Pancreas (tissue), 10 donors: ENCODE measurements at regions not wholly inside any gene's neighbourhood (a gene's known extent, or its start where the extent isn't known, plus 50 kb on each side); places are given as distances from the start of the nearest gene placed in this dataset.

ENCODE experiments used
- ATAC-seq, 4 donors: fragments of 200-7000 bp; cut with Tn5 transposase; one replicate each; pipeline versions ENCODE4 v1.8.0 to v1.9.1; 2020; ENCODE audit warnings: mild to moderate bottlenecking in 4 of 4, moderate library complexity in 4 of 4
- DNase-seq, 6 donors: peaks; one replicate each; pipeline ENCODE4 v3.0.0-alpha.2; 2020
- FAIRE-seq: peaks from 2 replicates; lab custom pipeline; 2012; peaks lifted over from hg19 to GRCh38; lab: Jason Lieb, UNC
- H3K27ac ChIP-seq, 4 donors: fragments of 200-600 bp; sonication (generic); 1 replicate in 3 of 4; 2 replicates in 1 of 4; pipeline versions ENCODE4 v1.5.0 to v1.8.0; 2020
- H3K27me3 ChIP-seq, 4 donors: fragments of 200-600 bp; one replicate each; pipeline ENCODE4 v1.8.0; 2021
- H3K36me3 ChIP-seq, 3 donors: fragments of 200-600 bp; sonication (generic) in 1 of 3; one replicate each; pipeline versions ENCODE4 v1.5.0 to v1.8.0; 2020 to 2021
- H3K4me1 ChIP-seq, 3 donors: fragments of 200-600 bp; one replicate each; pipeline ENCODE4 v1.8.0; 2021
- H3K4me3 ChIP-seq, 4 donors: fragments of 200-600 bp; sonication (generic) in 2 of 4; one replicate each; pipeline versions ENCODE4 v1.5.0 to v1.8.0; 2020 to 2021
- H3K9me3 ChIP-seq, 4 donors: fragments of 200-600 bp; one replicate each; pipeline ENCODE4 v1.8.0; 2021
- WGBS, 2 donors: extraction: QIAGEN DNeasy Blood & Tissue Kit; methylation state at CpG; one replicate each; pipeline ENCODE4 v1.1.7; 2013; 5-methylcytosine and 5-hydroxymethylcytosine counted together
- intact Hi-C, 3 donors: fragments of 100-400 bp; cut with DNase I; formaldehyde crosslinking; loops; one replicate each; pipeline versions ENCODE4 v1.11.1 to v1.14.2; 2022
- TF ChIP-seq, protein P1 (sequence below), 4 donors: fragments of 200-600 bp; sonication (generic) in 3 of 4; IDR thresholded peaks; one replicate each; pipeline versions ENCODE4 v1.5.0 to v1.8.0; 2021; ENCODE audit warnings: antibody characterized with exemption in 4 of 4
- donor health status: healthy with polysubstance abuse.
- donor health status: DM: no; HTN: no; CAD: no; lungs with moderate emphysema.
- donor health status: DM: no; HTN: no; CAD: no.
- donor health status: control.
- donor health status: control.
- donor health status: Bipolar disorder and iron deficiency.
- donor health status: DM: yes; HTN: yes; CAD: no.
- donor health status: DM: no; HTN: no; CAD: no.
- donor health status: DM: no; HTN: no; CAD: no.
- donor health status: DM: yes; HTN: yes; CAD: no.

DNA sequence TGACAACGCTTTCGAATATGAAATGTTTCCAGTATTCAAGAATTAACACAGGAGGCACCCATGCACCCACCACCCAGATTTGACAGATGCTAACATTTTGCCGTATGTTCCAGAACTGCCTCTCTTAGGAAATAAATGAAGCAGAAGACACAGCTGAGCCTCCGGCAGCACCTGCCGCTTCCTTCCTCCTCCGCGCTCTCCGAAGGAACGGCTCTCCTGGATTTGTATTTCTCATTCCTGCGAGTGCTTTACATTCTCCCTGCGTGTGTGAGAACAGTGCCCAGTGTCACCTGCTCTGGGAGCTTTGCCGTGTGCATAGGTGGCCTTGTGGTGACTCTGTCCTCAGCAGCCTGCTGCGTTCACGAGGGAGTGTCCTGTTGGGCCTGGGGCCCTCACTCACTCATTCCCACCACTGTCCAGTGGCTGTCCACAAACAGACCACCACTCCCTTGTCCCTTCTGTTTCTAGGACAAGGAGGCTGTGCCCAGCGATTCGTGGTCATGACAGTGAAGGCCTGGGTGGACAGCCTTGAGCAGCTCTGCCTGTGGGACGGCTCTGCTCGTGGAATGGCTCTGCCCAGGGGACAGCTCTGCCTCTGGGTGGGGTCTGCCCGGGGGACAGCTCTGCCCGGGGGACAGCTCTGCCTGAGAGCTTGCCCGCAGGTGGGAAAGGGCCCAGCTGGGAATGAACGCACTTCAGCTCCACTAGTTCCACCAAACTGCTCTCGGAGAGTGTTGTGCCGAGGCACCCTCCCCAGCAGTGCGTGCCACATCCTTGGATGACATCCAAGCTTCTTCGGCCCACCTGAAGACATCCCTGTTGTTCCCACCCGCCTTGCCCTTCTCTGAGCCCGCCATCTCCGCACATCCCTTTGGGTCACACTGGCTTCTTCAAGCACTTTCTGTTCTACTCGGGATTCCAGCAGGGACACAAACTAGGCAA, 170.5 kb upstream of the PPP1R26 start:
- DNase-seq (peak in 2 of 6 donors; percentile 14 to 54), FAIRE-seq (no peak), ATAC-seq (peak in 2 of 4 donors; percentile 80 to 95)
- Histone ChIP-seq H3K27ac (no peak overlapping the region), H3K9me3 (no peaks in the 10 kb centered on the region), H3K27me3 (no peaks in the 10 kb centered on the region), H3K36me3 (no peaks in the 10 kb centered on the region), H3K4me3 (no peak overlapping the region), H3K4me1 (no peaks in the 10 kb centered on the region)
- 53 to 59% methylated on average over 30 of the region's 30 CpGs for WGBS, 2 donors
- intact Hi-C loops: no loop called here
- TF ChIP-seq, protein P1, sequence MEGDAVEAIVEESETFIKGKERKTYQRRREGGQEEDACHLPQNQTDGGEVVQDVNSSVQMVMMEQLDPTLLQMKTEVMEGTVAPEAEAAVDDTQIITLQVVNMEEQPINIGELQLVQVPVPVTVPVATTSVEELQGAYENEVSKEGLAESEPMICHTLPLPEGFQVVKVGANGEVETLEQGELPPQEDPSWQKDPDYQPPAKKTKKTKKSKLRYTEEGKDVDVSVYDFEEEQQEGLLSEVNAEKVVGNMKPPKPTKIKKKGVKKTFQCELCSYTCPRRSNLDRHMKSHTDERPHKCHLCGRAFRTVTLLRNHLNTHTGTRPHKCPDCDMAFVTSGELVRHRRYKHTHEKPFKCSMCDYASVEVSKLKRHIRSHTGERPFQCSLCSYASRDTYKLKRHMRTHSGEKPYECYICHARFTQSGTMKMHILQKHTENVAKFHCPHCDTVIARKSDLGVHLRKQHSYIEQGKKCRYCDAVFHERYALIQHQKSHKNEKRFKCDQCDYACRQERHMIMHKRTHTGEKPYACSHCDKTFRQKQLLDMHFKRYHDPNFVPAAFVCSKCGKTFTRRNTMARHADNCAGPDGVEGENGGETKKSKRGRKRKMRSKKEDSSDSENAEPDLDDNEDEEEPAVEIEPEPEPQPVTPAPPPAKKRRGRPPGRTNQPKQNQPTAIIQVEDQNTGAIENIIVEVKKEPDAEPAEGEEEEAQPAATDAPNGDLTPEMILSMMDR (IDR thresholded peaks at IDR 0.05): no peak

DNA sequence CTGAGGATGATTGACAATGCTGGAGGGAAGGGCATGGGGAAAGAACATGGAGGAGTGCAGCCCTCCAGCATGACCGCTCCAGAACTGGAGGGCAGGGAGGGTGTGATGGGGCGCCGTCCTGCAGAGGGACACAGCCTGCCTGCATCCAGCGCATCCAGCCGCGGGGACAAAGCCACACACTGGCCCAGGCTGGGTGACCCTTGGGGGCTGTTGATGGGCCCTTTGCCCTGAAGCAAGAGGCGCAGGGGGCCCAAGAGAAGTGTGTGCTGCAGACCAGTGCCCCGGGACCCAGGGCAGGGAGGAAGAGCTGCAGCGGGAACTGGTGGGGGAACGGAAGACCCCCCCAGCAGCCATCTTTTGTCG, 169.8 kb upstream of the PPP1R26 start:
- TF ChIP-seq, protein P1 (IDR thresholded peaks at IDR 0.05): no peak
- ATAC-seq: no peak
- H3K27ac ChIP-seq: no peak overlapping the region
- no peaks in the 10 kb centered on the region for H3K36me3 ChIP-seq
- 91 to 92% methylated on average over 11 of the region's 11 CpGs for WGBS, 2 donors
- no peaks in the 10 kb centered on the region for H3K9me3 ChIP-seq
- DNase-seq: no peak
- intact Hi-C loops: no loop called here
- H3K27me3 ChIP-seq: no peaks in the 10 kb centered on the region
- H3K4me1 ChIP-seq: no peaks in the 10 kb centered on the region
- FAIRE-seq: no peak
- H3K4me3 ChIP-seq: no peak overlapping the region

DNA sequence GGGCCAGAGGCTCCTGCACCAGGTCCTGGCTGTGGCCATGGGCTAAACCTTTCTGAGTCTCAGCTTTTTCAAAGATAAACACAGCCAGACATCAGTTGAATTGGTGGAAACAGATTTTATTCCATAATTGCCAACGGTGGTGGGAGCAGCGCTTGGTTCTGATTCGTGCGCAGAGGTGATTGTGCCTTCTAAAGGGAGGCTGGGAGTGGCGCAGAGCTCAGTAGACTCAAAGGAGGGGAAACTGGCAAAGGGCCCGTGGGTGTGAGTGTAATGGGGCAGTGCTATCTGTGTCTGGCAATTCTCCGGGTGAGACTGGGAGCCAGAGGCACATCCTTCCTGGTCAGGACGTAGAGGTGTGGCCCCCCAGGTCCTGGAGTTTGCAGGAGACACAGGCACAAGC, 169.4 kb upstream of the PPP1R26 start:
- 71 to 82% methylated on average over 8 of the region's 8 CpGs for WGBS, 2 donors
- DNase-seq: no peak

DNA sequence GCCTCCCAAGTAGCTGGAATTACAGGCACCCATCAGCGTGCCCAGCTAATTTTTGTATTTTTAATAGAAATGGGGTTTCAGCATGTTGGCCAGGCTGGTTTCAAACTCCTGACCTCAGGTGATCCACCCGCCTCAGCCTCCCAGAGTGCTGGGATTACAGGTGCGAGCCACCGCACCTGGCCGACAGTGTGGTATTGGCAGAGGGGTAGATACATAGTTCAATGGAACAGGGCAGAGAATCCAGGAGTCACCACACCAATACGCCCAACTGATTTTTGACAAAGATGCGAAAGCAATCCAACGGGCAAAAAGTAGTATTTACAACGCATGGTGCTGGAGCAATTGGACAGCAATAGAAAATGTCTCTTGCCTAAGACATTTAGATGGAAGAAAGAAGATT, 164.0 kb upstream of the PPP1R26 start:
- no peaks in the 10 kb centered on the region for H3K4me1 ChIP-seq
- 92 to 95% methylated on average over 9 of the region's 9 CpGs for WGBS, 2 donors
- H3K9me3 ChIP-seq: no peaks in the 10 kb centered on the region
- no peaks in the 10 kb centered on the region for H3K27me3 ChIP-seq
- no peak overlapping the region for H3K4me3 ChIP-seq
- DNase-seq (peak in 1 of 6 donors; percentile 3), ATAC-seq (no peak), FAIRE-seq (no peak)
- intact Hi-C loops: no loop called here
- no peaks in the 10 kb centered on the region for H3K36me3 ChIP-seq
- TF ChIP-seq, protein P1 (IDR thresholded peaks at IDR 0.05): no peak
- H3K27ac ChIP-seq: no peak overlapping the region

More for the DNA sequence above, 169.4 kb upstream of the PPP1R26 start:
- Histone ChIP-seq H3K27ac (no peak overlapping the region), H3K27me3 (no peaks in the 10 kb centered on the region), H3K9me3 (no peaks in the 10 kb centered on the region), H3K4me3 (no peak overlapping the region), H3K4me1 (no peaks in the 10 kb centered on the region), H3K36me3 (no peaks in the 10 kb centered on the region)
- ATAC-seq (no peak), FAIRE-seq (no peak)
- TF ChIP-seq, protein P1 (IDR thresholded peaks at IDR 0.05): no peak
- intact Hi-C loops: no loop called here

- FAIRE-seq (no peak), DNase-seq (no peak)
Measured at GRCh38 chr9:135320331-135320730, 159.3 kb upstream of the PPP1R26 start.

More at GRCh38 chr9:135320331-135320730, 159.3 kb upstream of the PPP1R26 start:
- no peaks in the 10 kb centered on the region for H3K36me3 ChIP-seq
- no peak overlapping the region for H3K4me3 ChIP-seq
- H3K9me3 ChIP-seq: no peaks in the 10 kb centered on the region
- no peak for ATAC-seq
- H3K27me3 ChIP-seq: no peaks in the 10 kb centered on the region
- 91% methylated on average over 6 of the region's 6 CpGs for WGBS, 2 donors
- TF ChIP-seq, protein P1 (IDR thresholded peaks at IDR 0.05): no peak
- H3K4me1 ChIP-seq: no peaks in the 10 kb centered on the region
- intact Hi-C loops: no loop called here
- no peak overlapping the region for H3K27ac ChIP-seq
